ENCODE measurements at regions not wholly inside any gene's neighbourhood (a gene's known extent, or its start where the extent isn't known, plus 50 kb on each side); places are given as distances from the start of the nearest gene placed in this dataset.

GRCh38 chr14:42929806-42930480 lies 1323.3 kb downstream of the LRFN5 start:
- no peak overlapping the region; the same call in 1 of the 2 replicates for H3K56ac ChIP-seq (ENCODE audit: extremely low read depth, insufficient read depth, low read length)
- H3K4me3 ChIP-seq (ENCODE audit: insufficient read depth, low read depth, low read length): no peak overlapping the region
- no peak overlapping the region for H3K23ac ChIP-seq (ENCODE audit: low read depth, low read length)
- H2AK9ac ChIP-seq (replicated peaks; ENCODE audit: low read depth, low read length, poor library complexity): no peak overlapping the region
- peaks cover 3% of the 10 kb centered on the region; the same call in 1 of the 2 replicates for H3K9me1 ChIP-seq (ENCODE audit: insufficient read depth, low read length)
- H4K91ac ChIP-seq (ENCODE audit: insufficient read depth, low read depth, low read length): no peak overlapping the region
- no peaks in the 10 kb centered on the region for H3K36me3 ChIP-seq (ENCODE audit: control insufficient read depth, insufficient read depth, low read length)
- no peak overlapping the region for H2BK20ac ChIP-seq (ENCODE audit: low read depth, low read length)
- WGBS, 2 experiments (ENCODE audit: extremely low coverage in 2 of 2, insufficient read length in 1 of 2): 6% methylated on average over 3 of the region's 5 CpGs; no CpG with 5 or more reads in 1 of the 2 experiments
- intact Hi-C loops (cut with micrococcal nuclease) (no loop called here), dilution Hi-C loops (cut with HindIII; ENCODE audit: low sequenced_read_pairs, unreplicated experiment) (no loop called here), in situ Hi-C loops (cut with MboI; ENCODE audit: low sequenced_read_pairs) (no loop called here)
- no peak overlapping the region for H3K9ac ChIP-seq (ENCODE audit: low read depth, low read length)
- ChIA-PET POLR2A (ENCODE audit: unreplicated experiment) (no interaction called here), CTCF (no interaction called here)
- H3K79me1 ChIP-seq (ENCODE audit: low read depth in 1 of 2, low read length in 2 of 2): no peaks in the 10 kb centered on the region
- no peak overlapping the region for H2AK5ac ChIP-seq (ENCODE audit: low read depth, low read length)
- H3K27ac ChIP-seq (ENCODE audit: insufficient read depth, low read length): no peak overlapping the region
- no peaks in the 10 kb centered on the region; the same call in 1 of the 2 replicates for H3K9me3 ChIP-seq (ENCODE audit: control insufficient read depth, insufficient read depth, low read length)
- no peak overlapping the region for H2BK120ac ChIP-seq (ENCODE audit: low read depth, low read length)
- H3K27me3 ChIP-seq (ENCODE audit: control insufficient read depth, insufficient read depth, low read length): no peaks in the 10 kb centered on the region
- TF ChIP-seq RCOR1 (IDR thresholded peaks at IDR 0.05; ENCODE audit: insufficient replicate concordance, low read length) (no peak), RAD21 (IDR thresholded peaks at IDR 0.05; ENCODE audit: low read length) (no peak), MAFK (IDR thresholded peaks at IDR 0.05; ENCODE audit: low read depth, low read length) (no peak), POLR2A (IDR thresholded peaks at IDR 0.05; ENCODE audit: low read depth, low read length) (no peak), SMC3 (IDR thresholded peaks at IDR 0.05; ENCODE audit: low read depth, low read length) (no peak), BHLHE40 (IDR thresholded peaks at IDR 0.05; ENCODE audit: low read depth, low read length) (no peak)
- H3K14ac ChIP-seq (replicated peaks; ENCODE audit: low read depth, low read length): no peak overlapping the region; the same call in 1 of the 2 replicates
- no peak overlapping the region for H3K4ac ChIP-seq (ENCODE audit: low read depth, low read length)
- no peak overlapping the region for H2BK5ac ChIP-seq (ENCODE audit: low read depth, low read length, poor library complexity, severe bottlenecking)
- peak overlapping the region; percentile 33 for H2AFZ ChIP-seq (replicated peaks; ENCODE audit: low read length, poor library complexity)
- no peaks in the 10 kb centered on the region for H4K20me1 ChIP-seq (ENCODE audit: insufficient read depth, low read length)
- ATAC-seq (ENCODE audit: low read depth) (peak; percentile 42; the same call in 1 of the 2 replicates), DNase-seq (peak; percentile 58)
- H3K4me2 ChIP-seq (ENCODE audit: low read depth, low read length): no peak overlapping the region; the same call in 1 of the 2 replicates
- H4K5ac ChIP-seq (ENCODE audit: low read depth, low read length): no peak overlapping the region
- H2BK15ac ChIP-seq (ENCODE audit: low read depth, low read length): no peak overlapping the region
- H3K4me1 ChIP-seq (ENCODE audit: control insufficient read depth, insufficient read depth, low read length): no peaks in the 10 kb centered on the region
- no peak overlapping the region for H3K18ac ChIP-seq (ENCODE audit: low read depth, low read length)
- no TSS peak for BruUV-seq (replicated peaks)
- H4K8ac ChIP-seq (ENCODE audit: low read depth in 2 of 2, low read length in 2 of 2): no peak overlapping the region
